ENCODE measurements at regions not wholly inside any gene's neighbourhood (a gene's known extent, or its start where the extent isn't known, plus 50 kb on each side); places are given as distances from the start of the nearest gene placed in this dataset.
"Not testable (repeated sequence)": the region's sequence is repeated elsewhere in the genome, so short reads cannot be mapped to it uniquely, and the experiment has no call there.

- peaks cover 30% of the 10 kb centered on the region for H3K4me1 Mint-ChIP-seq (ENCODE audit: low read depth)
- no peak for TF ChIP-seq CTCF (IDR thresholded peaks at IDR 0.05)
- H3K36me3 Mint-ChIP-seq (ENCODE audit: low read depth) = peaks cover 7% of the 10 kb centered on the region; the same call in 1 of the 2 replicates
- H3K27ac Mint-ChIP-seq = peak overlapping the region; percentile 93
- peak overlapping the region; percentile 74 for H3K4me3 Mint-ChIP-seq
- no peaks in the 10 kb centered on the region; the same call in 1 of the 2 replicates for H3K27me3 Mint-ChIP-seq (ENCODE audit: insufficient read depth)
- H3K9me3 Mint-ChIP-seq = peaks cover 4% of the 10 kb centered on the region
- peak; percentile 46 for DNase-seq
Observed at GRCh38 chr3:188021041-188021440, 132.9 kb upstream of the LPP start.

DNA sequence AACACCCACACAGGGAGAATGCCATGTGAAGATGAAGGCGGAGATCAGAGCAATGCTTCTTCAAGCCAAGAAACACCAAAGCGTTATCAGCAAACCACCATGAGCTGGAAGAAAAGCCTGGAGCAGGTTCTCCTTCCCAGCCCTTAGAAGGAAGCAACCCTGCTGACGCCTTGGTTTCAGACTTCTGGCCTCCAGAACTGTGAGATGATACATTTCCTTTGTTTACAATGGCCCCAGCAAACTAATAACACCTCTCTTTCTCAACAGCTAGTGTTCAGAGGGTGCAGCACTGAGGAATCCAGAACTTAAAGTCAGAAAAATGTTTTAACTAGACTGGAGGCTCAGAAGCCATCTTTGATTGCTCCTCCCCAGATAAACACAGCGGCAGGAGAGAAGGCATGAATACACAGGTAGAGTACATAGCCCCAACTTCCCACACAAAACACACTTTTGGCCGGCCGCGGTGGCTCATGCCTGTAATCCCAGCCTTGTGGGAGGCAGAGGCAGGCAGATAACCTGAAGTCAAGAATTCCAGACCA is 132.4 kb upstream of the LPP start:
- H3K27ac Mint-ChIP-seq = peak overlapping the region; percentile 93

GRCh38 chr3:188022902-188023301 is 131.1 kb upstream of the LPP start:
- DNase-seq; H3K36me3 Mint-ChIP-seq (ENCODE audit: low read depth); H3K27me3 Mint-ChIP-seq (ENCODE audit: insufficient read depth); H3K27ac Mint-ChIP-seq; H3K9me3 Mint-ChIP-seq; H3K4me3 Mint-ChIP-seq: not testable (repeated sequence)
- peaks cover 30% of the 10 kb centered on the region for H3K4me1 Mint-ChIP-seq (ENCODE audit: low read depth)

More for the DNA sequence above, 132.4 kb upstream of the LPP start:
- DNase-seq = peak; percentile 90
- peaks cover 7% of the 10 kb centered on the region; the same call in 1 of the 2 replicates for H3K36me3 Mint-ChIP-seq (ENCODE audit: low read depth)
- no peak for TF ChIP-seq CTCF (IDR thresholded peaks at IDR 0.05)
- H3K4me3 Mint-ChIP-seq = peak overlapping the region; percentile 74
- no peaks in the 10 kb centered on the region; the same call in 1 of the 2 replicates for H3K27me3 Mint-ChIP-seq (ENCODE audit: insufficient read depth)
- peaks cover 4% of the 10 kb centered on the region for H3K9me3 Mint-ChIP-seq
- H3K4me1 Mint-ChIP-seq (ENCODE audit: low read depth) = peaks cover 30% of the 10 kb centered on the region

GRCh38 chr3:188025555-188025954 is 128.4 kb upstream of the LPP start:
- H3K4me3 Mint-ChIP-seq = no peak overlapping the region
- no peak for DNase-seq
- H3K27me3 Mint-ChIP-seq (ENCODE audit: insufficient read depth) = no peaks in the 10 kb centered on the region; the same call in 1 of the 2 replicates
- H3K9me3 Mint-ChIP-seq = peaks cover 4% of the 10 kb centered on the region
- H3K27ac Mint-ChIP-seq = no peak overlapping the region
- no peak for TF ChIP-seq CTCF (IDR thresholded peaks at IDR 0.05)
- peaks cover 7% of the 10 kb centered on the region; the same call in 1 of the 2 replicates for H3K36me3 Mint-ChIP-seq (ENCODE audit: low read depth)
- peaks cover 21% of the 10 kb centered on the region for H3K4me1 Mint-ChIP-seq (ENCODE audit: low read depth)

GRCh38 chr3:188026191-188026968 is 127.6 kb upstream of the LPP start:
- no peak overlapping the region for H3K27ac Mint-ChIP-seq
- no peak for DNase-seq
- H3K9me3 Mint-ChIP-seq = peaks cover 4% of the 10 kb centered on the region
- peaks cover 12% of the 10 kb centered on the region for H3K4me1 Mint-ChIP-seq (ENCODE audit: low read depth)
- TF ChIP-seq CTCF (IDR thresholded peaks at IDR 0.05) = no peak
- no peak overlapping the region for H3K4me3 Mint-ChIP-seq
- H3K36me3 Mint-ChIP-seq (ENCODE audit: low read depth) = peaks cover 7% of the 10 kb centered on the region; the same call in 1 of the 2 replicates
- H3K27me3 Mint-ChIP-seq (ENCODE audit: insufficient read depth) = no peaks in the 10 kb centered on the region

DNA sequence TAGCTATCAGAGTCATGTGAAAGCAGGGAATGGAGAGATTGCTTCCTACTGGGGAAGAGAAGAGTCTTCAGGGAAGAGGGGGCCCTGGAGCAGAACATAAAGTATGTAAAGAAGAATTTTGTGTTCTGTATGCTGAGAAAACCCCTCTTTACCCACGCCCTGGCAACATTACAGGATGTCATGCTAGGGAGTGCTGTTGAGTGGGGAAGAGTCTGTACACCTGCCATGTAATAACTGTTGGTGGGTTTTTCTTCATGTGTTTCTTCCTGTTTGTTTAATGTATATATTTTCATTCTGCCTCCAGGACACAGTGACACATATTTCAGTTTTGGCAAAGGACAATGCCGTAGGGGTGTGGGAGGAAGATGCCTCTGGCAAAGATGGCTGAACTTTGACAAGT is 122.8 kb upstream of the LPP start:
- no peak overlapping the region for H3K27ac Mint-ChIP-seq
- no peaks in the 10 kb centered on the region for H3K9me3 Mint-ChIP-seq
- no peaks in the 10 kb centered on the region for H3K4me1 Mint-ChIP-seq (ENCODE audit: low read depth)
- no peak for TF ChIP-seq CTCF (IDR thresholded peaks at IDR 0.05)
- DNase-seq = no peak
- no peak overlapping the region for H3K4me3 Mint-ChIP-seq
- no peaks in the 10 kb centered on the region for H3K27me3 Mint-ChIP-seq (ENCODE audit: insufficient read depth)
- no peaks in the 10 kb centered on the region for H3K36me3 Mint-ChIP-seq (ENCODE audit: low read depth)
